Karpas-422 (cell line): ENCODE measurements at regions not wholly inside any gene's neighbourhood (a gene's known extent, or its start where the extent isn't known, plus 50 kb on each side); places are given as distances from the start of the nearest gene placed in this dataset.

Experiments used
- DNase-seq: peaks from one replicate; pipeline ENCODE4 v3.0.0-alpha.2; 2015
- H2AFZ ChIP-seq: fragments of 200-600 bp; sonication (generic); 2 replicates; pipeline ENCODE4 v1.6.1; 2014; ENCODE audit warnings: antibody characterized with exemption, low read length, mixed read lengths
- H3K27ac ChIP-seq: fragments of 200-600 bp; sonication (generic); 2 replicates; pipeline ENCODE4 v1.5.1; 2014; ENCODE audit warnings: mild to moderate bottlenecking, low read length, moderate library complexity
- H3K27me3 ChIP-seq: fragments of 200-600 bp; sonication (generic); 2 replicates; pipeline ENCODE4 v1.6.1; 2014; ENCODE audit warnings: low read length, mixed read lengths
- H3K36me3 ChIP-seq: fragments of 200-600 bp; sonication (generic); 2 replicates; pipeline ENCODE4 v1.6.1; 2014; ENCODE audit warnings: low read length, mixed read lengths; ENCODE audit not compliant: insufficient read depth
- H3K4me1 ChIP-seq: fragments of 200-600 bp; sonication (generic); 2 replicates; pipeline ENCODE4 v1.6.1; 2014; ENCODE audit warnings: mild to moderate bottlenecking, low read length, mixed read lengths
- H3K4me2 ChIP-seq: fragments of 200-600 bp; sonication (generic); 2 replicates; pipeline ENCODE4 v1.6.1; 2014; ENCODE audit warnings: low read length, low read depth, mild to moderate bottlenecking; ENCODE audit not compliant: poor library complexity, severe bottlenecking
- H3K4me3 ChIP-seq: fragments of 200-600 bp; sonication (generic); 2 replicates; pipeline ENCODE4 v1.5.1; 2014; ENCODE audit warnings: mild to moderate bottlenecking, antibody characterized with exemption, low read length, mixed read lengths
- H3K79me2 ChIP-seq: fragments of 200-600 bp; sonication (generic); 2 replicates; pipeline ENCODE4 v1.6.1; 2014; ENCODE audit warnings: mild to moderate bottlenecking, low read length, mixed read lengths
- H3K9ac ChIP-seq: fragments of 200-600 bp; sonication (generic); 2 replicates; pipeline ENCODE4 v1.6.0; 2014; ENCODE audit warnings: low read length
- H3K9me2 ChIP-seq: fragments of 200-600 bp; sonication (generic), shearing (Covaris generic); replicated peaks from 2 replicates; pipeline ENCODE4 v1.6.0; 2014; ENCODE audit warnings: mild to moderate bottlenecking, low read length, moderate library complexity; ENCODE audit not compliant: insufficient read depth
- H3K9me3 ChIP-seq: fragments of 300-700, 200-600 bp; sonication (generic); 2 replicates; pipeline ENCODE4 v1.6.1; 2014; ENCODE audit warnings: low read length, mixed read lengths
- H4K20me1 ChIP-seq: fragments of 200-600 bp; sonication (generic); 2 replicates; pipeline ENCODE4 v1.6.1; 2014; ENCODE audit warnings: mild to moderate bottlenecking, antibody characterized with exemption, low read length, low read depth; ENCODE audit not compliant: insufficient read depth

- H3K9ac ChIP-seq: peak overlapping the region; percentile 57
- DNase-seq: no peak
- no peaks in the 10 kb centered on the region for H3K36me3 ChIP-seq
- peak overlapping the region; percentile 81 for H3K4me2 ChIP-seq
- H3K4me1 ChIP-seq: peaks cover 81% of the 10 kb centered on the region
- no peaks in the 10 kb centered on the region for H3K27me3 ChIP-seq
- H2AFZ ChIP-seq: no peak overlapping the region; the same call in 1 of the 2 replicates
- H4K20me1 ChIP-seq: no peaks in the 10 kb centered on the region
- peak overlapping the region; percentile 57 for H3K4me3 ChIP-seq
- peak overlapping the region; percentile 96 for H3K27ac ChIP-seq
- no peaks in the 10 kb centered on the region for H3K9me2 ChIP-seq
- no peaks in the 10 kb centered on the region for H3K9me3 ChIP-seq
- H3K79me2 ChIP-seq: no peaks in the 10 kb centered on the region
Observed at GRCh38 chr17:13918247-13918646, 151.1 kb upstream of the COX10 start.

- peak overlapping the region; percentile 57 for H3K4me3 ChIP-seq
- H3K36me3 ChIP-seq: no peaks in the 10 kb centered on the region
- H3K9me3 ChIP-seq: no peaks in the 10 kb centered on the region
- no peak overlapping the region for H2AFZ ChIP-seq
- peaks cover 79% of the 10 kb centered on the region for H3K4me1 ChIP-seq
- no peaks in the 10 kb centered on the region for H4K20me1 ChIP-seq
- H3K27me3 ChIP-seq: no peaks in the 10 kb centered on the region
- no peaks in the 10 kb centered on the region for H3K79me2 ChIP-seq
- H3K9me2 ChIP-seq: no peaks in the 10 kb centered on the region
- H3K9ac ChIP-seq: peak overlapping the region; percentile 44
- peak; percentile 81 for DNase-seq
- peak overlapping the region; percentile 96 for H3K27ac ChIP-seq
- H3K4me2 ChIP-seq: peak overlapping the region; percentile 81
Observed at GRCh38 chr17:13919818-13920217, 149.5 kb upstream of the COX10 start.

GRCh38 chr17:13920413-13920812 lies 148.9 kb upstream of the COX10 start:
- H3K4me1 ChIP-seq: peaks cover 73% of the 10 kb centered on the region
- peak overlapping the region; percentile 81 for H3K4me2 ChIP-seq
- H3K9ac ChIP-seq: peak overlapping the region; percentile 44
- H3K27me3 ChIP-seq: no peaks in the 10 kb centered on the region
- no peaks in the 10 kb centered on the region for H3K9me2 ChIP-seq
- no peaks in the 10 kb centered on the region for H3K79me2 ChIP-seq
- no peak overlapping the region for H2AFZ ChIP-seq
- H4K20me1 ChIP-seq: no peaks in the 10 kb centered on the region
- peak overlapping the region; percentile 96 for H3K27ac ChIP-seq
- no peaks in the 10 kb centered on the region for H3K36me3 ChIP-seq
- H3K9me3 ChIP-seq: no peaks in the 10 kb centered on the region
- peak overlapping the region; percentile 57 for H3K4me3 ChIP-seq
- DNase-seq: peak; percentile 86

- H3K4me1 ChIP-seq: peaks cover 56% of the 10 kb centered on the region
- H3K36me3 ChIP-seq: no peaks in the 10 kb centered on the region
- no peak overlapping the region for H3K4me3 ChIP-seq
- no peak overlapping the region for H3K9ac ChIP-seq
- H3K9me3 ChIP-seq: no peaks in the 10 kb centered on the region
- no peaks in the 10 kb centered on the region for H3K27me3 ChIP-seq
- H3K4me2 ChIP-seq: no peak overlapping the region
- no peak for DNase-seq
- H3K9me2 ChIP-seq: no peaks in the 10 kb centered on the region
- no peaks in the 10 kb centered on the region for H4K20me1 ChIP-seq
- H2AFZ ChIP-seq: no peak overlapping the region
- H3K27ac ChIP-seq: no peak overlapping the region
- no peaks in the 10 kb centered on the region for H3K79me2 ChIP-seq
Observed at GRCh38 chr17:13921841-13922776, 147.2 kb upstream of the COX10 start.

GRCh38 chr17:13922885-13923284 lies 146.4 kb upstream of the COX10 start:
- Histone ChIP-seq H4K20me1 (no peaks in the 10 kb centered on the region), H3K79me2 (no peaks in the 10 kb centered on the region), H3K9me2 (no peaks in the 10 kb centered on the region), H2AFZ (no peak overlapping the region), H3K27ac (no peak overlapping the region), H3K36me3 (no peaks in the 10 kb centered on the region), H3K4me1 (peaks cover 48% of the 10 kb centered on the region), H3K9me3 (no peaks in the 10 kb centered on the region), H3K4me3 (no peak overlapping the region), H3K9ac (no peak overlapping the region), H3K4me2 (no peak overlapping the region), H3K27me3 (no peaks in the 10 kb centered on the region)
- no peak for DNase-seq

- Histone ChIP-seq H3K9me2 (no peaks in the 10 kb centered on the region), H3K79me2 (no peaks in the 10 kb centered on the region), H4K20me1 (no peaks in the 10 kb centered on the region), H3K36me3 (no peaks in the 10 kb centered on the region), H3K4me1 (peaks cover 25% of the 10 kb centered on the region), H3K9ac (no peak overlapping the region), H3K4me2 (no peak overlapping the region), H3K4me3 (no peak overlapping the region), H2AFZ (no peak overlapping the region), H3K27me3 (no peaks in the 10 kb centered on the region), H3K27ac (no peak overlapping the region), H3K9me3 (no peaks in the 10 kb centered on the region)
- DNase-seq: peak; percentile 71
Observed at GRCh38 chr17:13925579-13925978, 143.7 kb upstream of the COX10 start.

GRCh38 chr17:13931111-13931526 lies 138.2 kb upstream of the COX10 start:
- H3K4me3 ChIP-seq: peak overlapping the region; percentile 17
- H3K9me3 ChIP-seq: no peaks in the 10 kb centered on the region
- 0 out of 2 replicates have a peak overlapping the region, but pooled peaks have one; percentile 45 for H2AFZ ChIP-seq
- H3K27ac ChIP-seq: peak overlapping the region; percentile 74
- peak overlapping the region; percentile 57 for H3K4me2 ChIP-seq
- peak; percentile 59 for DNase-seq
- no peaks in the 10 kb centered on the region for H4K20me1 ChIP-seq
- H3K9me2 ChIP-seq: no peaks in the 10 kb centered on the region
- H3K4me1 ChIP-seq: peaks cover 48% of the 10 kb centered on the region
- no peak overlapping the region for H3K9ac ChIP-seq
- H3K27me3 ChIP-seq: no peaks in the 10 kb centered on the region
- no peaks in the 10 kb centered on the region for H3K79me2 ChIP-seq
- no peaks in the 10 kb centered on the region for H3K36me3 ChIP-seq

GRCh38 chr17:13931800-13932460 lies 137.4 kb upstream of the COX10 start:
- H3K9ac ChIP-seq: 0 out of 2 replicates have a peak overlapping the region, but pooled peaks have one; percentile 8
- peak overlapping the region; percentile 77 for H3K27ac ChIP-seq
- H3K9me2 ChIP-seq: no peaks in the 10 kb centered on the region
- no peaks in the 10 kb centered on the region for H3K79me2 ChIP-seq
- H3K4me1 ChIP-seq: peaks cover 48% of the 10 kb centered on the region
- no peaks in the 10 kb centered on the region for H3K27me3 ChIP-seq
- peak; percentile 96 for DNase-seq
- no peak overlapping the region for H2AFZ ChIP-seq
- peak overlapping the region; percentile 57 for H3K4me2 ChIP-seq
- H4K20me1 ChIP-seq: no peaks in the 10 kb centered on the region
- no peaks in the 10 kb centered on the region for H3K9me3 ChIP-seq
- H3K36me3 ChIP-seq: no peaks in the 10 kb centered on the region
- peak overlapping the region; percentile 17; the same call in 1 of the 2 replicates for H3K4me3 ChIP-seq
